ENCODE measurements at regions not wholly inside any gene's neighbourhood (a gene's known extent, or its start where the extent isn't known, plus 50 kb on each side); places are given as distances from the start of the nearest gene placed in this dataset.

- peak; percentile 51 for DNase-seq (ENCODE audit: low read depth)
Observed at GRCh38 chr7:155918720-155919390, 106.6 kb upstream of the SHH start.

GRCh38 chr7:155917836-155918430 lies 105.7 kb upstream of the SHH start:
- DNase-seq (ENCODE audit: low read depth) = no peak

- no peak for DNase-seq (ENCODE audit: low read depth)
Observed at GRCh38 chr7:155916926-155917655, 104.8 kb upstream of the SHH start.

- no peak for DNase-seq (ENCODE audit: low read depth)
Observed at GRCh38 chr7:155914341-155914740, 102.1 kb upstream of the SHH start.

- no peak for DNase-seq (ENCODE audit: low read depth)
Observed at GRCh38 chr7:155913719-155914118, 101.5 kb upstream of the SHH start.

GRCh38 chr7:155913291-155913690 lies 101.0 kb upstream of the SHH start:
- DNase-seq (ENCODE audit: low read depth) = no peak

- no peak for DNase-seq (ENCODE audit: low read depth)
Observed at GRCh38 chr7:155911471-155912105, 99.3 kb upstream of the SHH start.

- DNase-seq (ENCODE audit: low read depth) = no peak
Observed at GRCh38 chr7:155908385-155908784, 96.1 kb upstream of the SHH start.

- no peak for DNase-seq (ENCODE audit: low read depth)
Observed at GRCh38 chr7:155907450-155908200, 95.4 kb upstream of the SHH start.

- no peak for DNase-seq (ENCODE audit: low read depth)
Observed at GRCh38 chr7:155901176-155901575, 88.9 kb upstream of the SHH start.

- no peak for DNase-seq (ENCODE audit: low read depth)
Observed at GRCh38 chr7:155899596-155899995, 87.3 kb upstream of the SHH start.

GRCh38 chr7:155897758-155898386 lies 85.6 kb upstream of the SHH start:
- no peak for DNase-seq (ENCODE audit: low read depth)

GRCh38 chr7:155896531-155897263 lies 84.4 kb upstream of the SHH start:
- no peak for DNase-seq (ENCODE audit: low read depth)

GRCh38 chr7:155893664-155894063 lies 81.4 kb upstream of the SHH start:
- DNase-seq (ENCODE audit: low read depth) = no peak

- DNase-seq (ENCODE audit: low read depth) = no peak
Observed at GRCh38 chr7:155893176-155893575, 80.9 kb upstream of the SHH start.

GRCh38 chr7:155889636-155890511 lies 77.6 kb upstream of the SHH start:
- DNase-seq (ENCODE audit: low read depth) = no peak

GRCh38 chr7:155887174-155887525 lies 74.9 kb upstream of the SHH start:
- no peak for DNase-seq (ENCODE audit: low read depth)

GRCh38 chr7:155886391-155887173 lies 74.3 kb upstream of the SHH start:
- DNase-seq (ENCODE audit: low read depth) = no peak
